Activated naive CD8-positive, alpha-beta T cell treated with anti-CD3 and anti-CD28 coated beads for 36 hours (primary cell): ENCODE measurements at regions not wholly inside any gene's neighbourhood (a gene's known extent, or its start where the extent isn't known, plus 50 kb on each side); places are given as distances from the start of the nearest gene placed in this dataset.

ENCODE experiments used
- DNase-seq: peaks from one replicate; pipeline ENCODE4 v3.0.0; 2021
- H3K27ac Mint-ChIP-seq: one replicate; pipeline ENCODE4 v1.8.0; 2022; ENCODE audit warnings: mild to moderate bottlenecking, moderate library complexity, mixed read lengths
- H3K27me3 Mint-ChIP-seq: one replicate; pipeline ENCODE4 v1.8.0; 2022; ENCODE audit warnings: mild to moderate bottlenecking, mixed read lengths
- H3K36me3 Mint-ChIP-seq: one replicate; pipeline ENCODE4 v1.8.0; 2021; ENCODE audit warnings: mild to moderate bottlenecking, mixed read lengths
- H3K4me1 Mint-ChIP-seq: one replicate; pipeline ENCODE4 v1.8.0; 2021; ENCODE audit warnings: mixed read lengths
- H3K4me3 Mint-ChIP-seq: one replicate; pipeline ENCODE4 v1.8.0; 2022; ENCODE audit warnings: mild to moderate bottlenecking, moderate library complexity, mixed read lengths
- H3K9me3 Mint-ChIP-seq: one replicate; pipeline ENCODE4 v1.8.0; 2022; ENCODE audit warnings: mixed read lengths

DNA sequence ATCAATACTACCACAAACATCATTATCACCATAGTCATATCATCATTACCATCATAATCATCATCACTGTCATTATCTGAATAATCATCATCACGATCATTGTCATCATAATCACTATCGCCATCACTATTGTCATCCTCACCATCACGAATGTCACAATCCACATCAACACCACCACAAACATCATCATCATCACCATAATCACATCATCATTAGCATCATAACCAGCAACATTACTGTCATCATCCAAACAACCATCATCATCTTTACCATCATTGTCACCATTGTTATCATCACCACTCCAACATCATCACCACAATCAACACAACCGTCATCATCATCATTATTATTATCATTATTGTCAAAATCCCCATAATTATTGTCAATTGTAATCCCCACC is 61.2 kb downstream of the MBD3L1 start:
- no peaks in the 10 kb centered on the region for H3K4me1 Mint-ChIP-seq
- H3K27me3 Mint-ChIP-seq: no peaks in the 10 kb centered on the region
- DNase-seq: no peak
- H3K27ac Mint-ChIP-seq: no peak overlapping the region
- H3K4me3 Mint-ChIP-seq: no peak overlapping the region
- no peaks in the 10 kb centered on the region for H3K36me3 Mint-ChIP-seq
- no peaks in the 10 kb centered on the region for H3K9me3 Mint-ChIP-seq

DNA sequence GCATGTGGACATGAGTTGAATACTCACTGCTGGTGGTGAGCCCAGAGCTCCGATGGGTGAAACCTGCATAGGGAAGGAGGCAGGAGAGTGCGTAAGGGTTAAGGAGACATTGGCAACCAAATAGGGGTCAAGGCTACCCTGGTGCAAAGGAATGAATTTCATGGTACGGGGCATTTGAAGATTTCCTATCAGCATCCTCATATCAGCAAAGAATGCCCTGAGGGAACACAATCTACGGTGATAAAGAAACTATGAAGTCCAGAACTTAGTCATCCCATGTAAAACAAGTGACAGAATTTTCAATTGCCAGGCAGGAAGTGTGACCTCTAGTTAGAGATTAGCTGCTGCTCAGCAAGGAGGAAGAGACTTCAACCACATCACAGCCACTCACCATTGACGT is 64.9 kb downstream of the MBD3L1 start:
- Mint-ChIP-seq H3K9me3 (no peaks in the 10 kb centered on the region), H3K36me3 (no peaks in the 10 kb centered on the region), H3K27ac (no peak overlapping the region), H3K27me3 (no peaks in the 10 kb centered on the region), H3K4me3 (no peak overlapping the region), H3K4me1 (no peaks in the 10 kb centered on the region)
- DNase-seq: no peak

DNA sequence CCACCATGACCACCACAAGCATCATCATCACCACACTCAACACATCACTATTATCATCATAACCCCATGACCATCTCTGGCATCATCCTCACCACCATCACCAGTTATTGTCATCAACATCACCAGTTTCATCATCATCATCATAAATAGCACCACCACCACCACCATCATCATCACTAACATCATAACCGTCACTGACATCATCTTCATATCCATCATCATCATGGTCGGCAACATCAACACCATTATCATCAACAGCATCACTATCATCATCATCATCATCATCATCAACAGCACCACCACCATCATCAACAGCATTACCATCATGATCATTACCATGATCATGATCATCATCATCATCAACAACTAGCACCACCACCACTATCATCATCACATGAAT is 67.2 kb downstream of the MBD3L1 start:
- Mint-ChIP-seq H3K36me3 (no peaks in the 10 kb centered on the region), H3K27ac (no peak overlapping the region)

DNA sequence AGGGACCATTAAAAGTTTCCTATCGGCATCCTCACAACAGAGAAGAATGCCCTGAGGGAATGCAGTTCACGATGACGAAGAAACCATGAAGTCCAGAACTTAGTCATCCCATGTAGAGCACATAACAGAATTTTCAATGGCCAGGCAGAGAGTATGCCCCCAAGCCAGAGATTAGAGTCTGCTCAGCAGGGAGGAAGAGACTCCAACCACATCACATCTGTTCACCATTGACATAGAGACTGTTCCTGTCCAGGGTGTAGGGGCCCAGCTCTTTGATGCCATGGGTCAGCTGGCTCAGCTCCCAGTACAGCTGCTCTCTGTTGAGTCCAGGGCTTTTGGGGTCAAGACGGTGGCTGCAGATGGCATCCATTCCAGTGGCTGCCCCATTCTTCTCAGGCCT is 68.2 kb downstream of the MBD3L1 start:
- Mint-ChIP-seq H3K27me3 (no peaks in the 10 kb centered on the region), H3K9me3 (no peaks in the 10 kb centered on the region), H3K27ac (no peak overlapping the region), H3K36me3 (no peaks in the 10 kb centered on the region), H3K4me3 (no peak overlapping the region), H3K4me1 (no peaks in the 10 kb centered on the region)
- no peak for DNase-seq

More for the DNA sequence above, 67.2 kb downstream of the MBD3L1 start:
- H3K27me3 Mint-ChIP-seq: no peaks in the 10 kb centered on the region
- no peak for DNase-seq
- H3K4me1 Mint-ChIP-seq: no peaks in the 10 kb centered on the region
- no peak overlapping the region for H3K4me3 Mint-ChIP-seq
- H3K9me3 Mint-ChIP-seq: no peaks in the 10 kb centered on the region

DNA sequence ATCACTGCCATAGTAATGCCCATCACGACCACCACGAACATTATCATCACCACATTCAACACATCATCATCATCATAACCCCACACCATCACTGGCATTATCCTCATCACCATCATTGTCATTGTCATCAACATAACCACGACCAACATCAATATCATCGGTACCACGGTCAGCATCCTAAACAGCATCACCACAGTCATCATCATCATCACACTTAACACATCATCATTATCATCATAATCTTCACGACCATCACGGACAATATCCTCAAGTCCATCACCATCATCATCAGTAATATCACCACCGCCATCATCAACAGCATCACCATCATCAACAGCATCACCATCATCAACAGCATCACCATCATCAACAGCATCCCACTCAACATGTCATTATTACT is 70.3 kb downstream of the MBD3L1 start:
- Mint-ChIP-seq H3K27me3 (no peaks in the 10 kb centered on the region), H3K36me3 (no peaks in the 10 kb centered on the region)

DNA sequence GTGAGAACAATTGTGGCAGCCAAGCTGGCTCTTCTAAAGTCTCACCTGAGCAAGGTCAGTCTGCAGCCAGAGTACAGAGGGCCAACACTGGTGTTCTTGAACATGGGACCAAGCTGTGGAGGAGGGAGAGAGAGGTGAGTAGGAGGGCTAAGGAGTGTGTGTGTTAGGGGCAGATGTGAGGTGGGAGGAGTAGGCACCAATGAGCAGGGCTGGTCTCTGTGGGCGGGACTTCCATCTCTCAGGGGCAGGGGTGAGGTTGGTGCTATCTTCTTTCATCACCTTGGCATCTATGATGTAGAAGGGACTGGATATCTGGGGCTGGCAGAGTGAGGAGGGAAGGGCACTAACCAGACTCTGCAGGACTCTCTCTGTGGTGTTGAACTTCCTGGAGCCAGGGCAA is 72.4 kb downstream of the MBD3L1 start:
- Mint-ChIP-seq H3K4me3 (no peak overlapping the region), H3K4me1 (no peaks in the 10 kb centered on the region), H3K27ac (no peak overlapping the region), H3K9me3 (no peaks in the 10 kb centered on the region), H3K36me3 (no peaks in the 10 kb centered on the region), H3K27me3 (no peaks in the 10 kb centered on the region)
- DNase-seq: no peak

More for the DNA sequence above, 70.3 kb downstream of the MBD3L1 start:
- no peak for DNase-seq
- no peaks in the 10 kb centered on the region for H3K4me1 Mint-ChIP-seq
- H3K9me3 Mint-ChIP-seq: no peaks in the 10 kb centered on the region
- H3K27ac Mint-ChIP-seq: no peak overlapping the region
- no peak overlapping the region for H3K4me3 Mint-ChIP-seq

DNA sequence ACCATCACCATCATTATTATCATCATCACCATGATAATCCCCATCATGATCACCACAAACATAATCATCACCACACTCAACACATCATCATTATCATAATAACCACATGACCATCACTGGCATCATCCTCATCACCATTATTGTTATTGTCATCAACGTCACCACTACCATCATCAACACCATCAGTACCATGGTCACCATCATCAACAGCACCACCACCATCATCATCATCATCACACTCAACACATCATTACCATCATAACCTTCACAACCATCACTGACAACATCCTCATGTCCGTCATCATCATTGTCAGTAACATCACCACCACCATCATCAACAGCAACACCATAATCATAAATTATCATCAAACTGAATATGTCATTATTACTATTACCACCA is 73.2 kb downstream of the MBD3L1 start:
- Mint-ChIP-seq H3K36me3 (no peaks in the 10 kb centered on the region), H3K9me3 (no peaks in the 10 kb centered on the region), H3K27me3 (no peaks in the 10 kb centered on the region), H3K27ac (no peak overlapping the region), H3K4me1 (no peaks in the 10 kb centered on the region), H3K4me3 (no peak overlapping the region)
- DNase-seq: no peak

DNA sequence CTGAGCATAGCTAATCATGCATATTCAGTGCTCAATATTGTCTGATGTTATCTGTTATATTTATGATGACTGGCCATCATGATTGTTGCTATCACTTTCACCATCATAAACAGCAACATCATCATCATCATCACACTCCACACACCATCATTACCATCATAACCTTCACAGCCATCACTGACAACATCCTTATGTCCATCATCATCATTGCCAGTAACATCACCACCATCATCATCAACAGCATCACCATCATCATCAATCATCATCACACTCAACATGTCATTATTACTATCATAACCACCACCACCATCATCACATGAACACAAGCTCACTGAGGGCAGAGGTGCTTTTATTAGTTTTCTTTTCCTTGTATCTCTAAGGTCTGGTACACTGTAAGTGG is 75.9 kb downstream of the MBD3L1 start:
- Mint-ChIP-seq H3K36me3 (no peaks in the 10 kb centered on the region), H3K27me3 (no peaks in the 10 kb centered on the region), H3K4me3 (no peak overlapping the region), H3K27ac (no peak overlapping the region), H3K4me1 (no peaks in the 10 kb centered on the region), H3K9me3 (no peaks in the 10 kb centered on the region)
- DNase-seq: no peak

DNA sequence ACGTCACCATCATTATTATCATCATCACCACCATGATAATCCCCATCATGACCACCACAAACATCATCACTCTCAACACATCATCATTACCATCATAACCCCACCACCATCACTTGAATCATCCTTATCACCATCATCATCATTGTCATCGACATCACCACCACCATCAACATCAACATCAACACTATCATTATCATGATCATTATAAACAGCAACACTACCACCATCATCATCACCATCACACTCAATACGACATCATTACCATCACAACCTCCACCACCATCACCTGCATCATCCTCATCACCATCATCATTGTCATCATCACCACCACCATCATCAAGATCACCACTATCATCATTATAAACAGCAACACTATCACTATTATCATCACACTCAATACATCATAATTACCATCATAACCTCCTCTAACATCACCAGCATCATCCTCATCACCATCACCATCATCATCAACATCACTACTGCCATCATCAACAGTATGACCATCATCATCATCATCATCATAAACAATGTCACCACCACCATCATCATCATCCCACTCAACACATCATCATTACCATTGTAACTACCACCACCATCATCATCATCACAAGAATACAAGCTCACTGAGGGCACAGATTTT is 78.7 kb downstream of the MBD3L1 start:
- no peaks in the 10 kb centered on the region for H3K4me1 Mint-ChIP-seq
- no peak overlapping the region for H3K4me3 Mint-ChIP-seq
- no peaks in the 10 kb centered on the region for H3K27me3 Mint-ChIP-seq
- H3K36me3 Mint-ChIP-seq: no peaks in the 10 kb centered on the region
- H3K27ac Mint-ChIP-seq: no peak overlapping the region
- no peaks in the 10 kb centered on the region for H3K9me3 Mint-ChIP-seq
- DNase-seq: no peak

DNA sequence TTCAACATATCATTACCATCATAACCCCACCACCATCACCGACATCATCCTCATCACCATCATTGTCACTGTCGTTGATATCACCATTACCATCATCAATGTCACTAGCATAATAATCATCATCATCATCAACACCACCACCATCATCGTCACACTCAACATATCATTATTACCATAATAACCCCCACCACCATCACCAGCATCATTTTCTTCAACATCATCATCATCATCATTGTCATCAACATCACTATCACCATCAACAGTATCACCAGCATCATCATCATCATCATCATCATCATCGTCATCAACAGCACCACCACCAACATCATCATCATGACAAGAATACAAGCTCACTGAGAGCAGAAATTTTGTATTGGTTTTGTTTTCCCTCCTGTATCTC is 83.8 kb downstream of the MBD3L1 start:
- H3K36me3 Mint-ChIP-seq: no peaks in the 10 kb centered on the region
- no peaks in the 10 kb centered on the region for H3K27me3 Mint-ChIP-seq
- no peak overlapping the region for H3K4me3 Mint-ChIP-seq
- H3K27ac Mint-ChIP-seq: no peak overlapping the region
- H3K4me1 Mint-ChIP-seq: no peaks in the 10 kb centered on the region
- DNase-seq: no peak
- H3K9me3 Mint-ChIP-seq: no peaks in the 10 kb centered on the region

DNA sequence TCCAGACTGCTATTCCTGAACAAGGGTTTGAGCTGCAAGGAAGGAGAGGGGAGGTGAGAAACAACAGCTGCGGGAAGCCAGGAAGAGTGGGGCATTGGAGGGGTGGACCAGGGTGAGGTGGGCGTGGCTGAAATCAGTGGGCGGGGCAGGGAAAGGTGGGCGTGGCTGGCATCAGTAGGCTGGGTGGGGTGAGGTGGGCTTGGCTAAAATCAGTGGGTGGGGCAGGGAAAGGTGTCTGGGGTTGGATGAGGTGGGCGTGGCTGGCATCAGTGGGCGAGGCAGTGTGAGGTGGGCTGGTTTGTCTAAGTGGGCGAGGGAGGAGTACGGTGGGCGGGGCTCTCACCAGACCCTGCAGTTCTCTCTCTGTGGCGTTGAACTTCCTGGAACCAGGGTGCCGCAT is 87.6 kb downstream of the MUC16 start:
- Mint-ChIP-seq H3K27ac (no peak overlapping the region), H3K36me3 (peaks cover 2% of the 10 kb centered on the region), H3K27me3 (peaks cover 15% of the 10 kb centered on the region), H3K4me3 (no peak overlapping the region), H3K4me1 (no peaks in the 10 kb centered on the region), H3K9me3 (peaks cover 2% of the 10 kb centered on the region)
- peak; percentile 3 for DNase-seq

DNA sequence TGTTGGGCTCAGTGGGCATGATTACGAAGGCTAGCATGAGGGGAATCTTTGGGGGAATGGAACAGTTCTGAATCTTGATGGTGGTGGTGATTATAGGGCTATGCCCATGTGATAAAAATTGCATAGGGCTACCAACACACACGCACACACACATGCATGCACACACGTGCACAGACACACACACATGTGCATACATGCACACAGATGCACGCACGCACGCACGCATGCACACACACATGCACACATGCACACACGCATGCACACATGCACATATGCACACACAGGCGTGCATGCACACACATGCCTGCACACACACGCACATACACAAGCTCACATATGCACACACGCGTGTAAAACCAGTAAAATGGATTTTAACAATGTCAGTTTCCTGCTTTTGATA is 85.9 kb downstream of the MUC16 start:
- peaks cover 2% of the 10 kb centered on the region for H3K36me3 Mint-ChIP-seq
- H3K9me3 Mint-ChIP-seq: peaks cover 2% of the 10 kb centered on the region
- no peak overlapping the region for H3K27ac Mint-ChIP-seq

DNA sequence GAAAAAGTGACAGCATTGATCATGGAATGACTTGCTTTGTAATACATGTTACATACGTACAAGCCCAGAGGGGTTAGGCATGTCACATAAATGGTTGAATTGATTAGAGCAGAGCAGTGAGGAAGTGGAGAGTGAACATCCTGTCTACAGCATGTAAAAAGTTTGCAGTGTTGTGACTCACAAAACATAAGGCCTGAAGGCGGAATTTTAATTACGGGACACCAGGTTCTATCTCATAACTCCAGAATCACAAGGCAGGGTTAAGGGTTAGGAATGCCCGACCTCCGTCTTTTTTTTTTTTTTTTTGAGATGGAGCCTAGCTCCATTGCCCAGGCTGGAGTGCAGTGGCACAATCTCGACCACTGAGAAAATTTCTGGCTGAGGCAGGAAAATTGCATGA is 83.9 kb downstream of the MUC16 start:
- H3K27me3 Mint-ChIP-seq: peaks cover 28% of the 10 kb centered on the region
- H3K36me3 Mint-ChIP-seq: peaks cover 2% of the 10 kb centered on the region
- H3K27ac Mint-ChIP-seq: no peak overlapping the region
- H3K9me3 Mint-ChIP-seq: peaks cover 2% of the 10 kb centered on the region
- H3K4me1 Mint-ChIP-seq: no peaks in the 10 kb centered on the region
- no peak overlapping the region for H3K4me3 Mint-ChIP-seq
- no peak for DNase-seq

More for the DNA sequence above, 85.9 kb downstream of the MUC16 start:
- Mint-ChIP-seq H3K4me1 (no peaks in the 10 kb centered on the region), H3K27me3 (peaks cover 23% of the 10 kb centered on the region), H3K4me3 (no peak overlapping the region)
- DNase-seq: no peak

DNA sequence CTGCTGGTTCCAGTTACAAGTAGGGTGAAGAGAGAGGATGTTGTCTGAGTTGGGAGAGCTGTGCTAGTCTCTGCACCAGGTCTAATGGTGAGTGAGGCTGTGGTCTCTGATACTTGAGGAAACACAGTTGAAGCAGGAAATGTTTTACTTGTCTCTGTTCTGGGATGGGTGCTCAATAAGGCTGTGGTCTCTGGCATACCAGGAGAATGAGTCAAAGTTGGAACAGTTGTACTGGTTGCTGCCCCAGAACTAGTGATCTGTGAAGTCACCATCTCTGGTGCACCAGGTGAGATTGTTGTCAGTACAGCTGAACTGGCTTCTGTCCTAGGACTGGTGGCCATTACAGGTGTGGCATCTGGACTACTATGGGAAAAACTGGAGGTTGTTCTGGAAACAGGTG is 74.7 kb downstream of the MUC16 start:
- no peak for DNase-seq
- Mint-ChIP-seq H3K27ac (no peak overlapping the region), H3K4me3 (no peak overlapping the region), H3K36me3 (no peaks in the 10 kb centered on the region), H3K27me3 (peaks cover 37% of the 10 kb centered on the region), H3K9me3 (no peaks in the 10 kb centered on the region), H3K4me1 (no peaks in the 10 kb centered on the region)

DNA sequence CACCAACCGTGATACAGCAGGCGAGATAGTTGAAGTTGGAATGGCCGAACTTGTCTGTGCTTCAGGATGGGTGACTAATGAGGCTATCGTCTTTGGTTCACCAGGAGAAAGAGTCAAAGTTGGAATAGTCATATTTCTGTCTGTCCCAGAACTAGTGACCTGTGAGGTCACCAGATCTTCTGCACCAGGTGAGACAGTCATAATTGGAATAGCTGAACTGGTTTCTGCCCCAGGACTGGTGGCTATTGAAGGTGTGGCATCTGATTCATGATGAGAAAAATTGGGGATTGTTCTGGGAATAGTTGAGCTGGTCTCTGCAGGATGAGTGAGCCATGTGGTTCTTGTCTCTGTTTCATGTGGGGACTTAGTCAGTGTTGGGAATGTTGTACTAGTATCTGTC is 71.6 kb downstream of the MUC16 start:
- Mint-ChIP-seq H3K4me1 (no peaks in the 10 kb centered on the region), H3K4me3 (no peak overlapping the region), H3K9me3 (no peaks in the 10 kb centered on the region), H3K36me3 (no peaks in the 10 kb centered on the region), H3K27ac (no peak overlapping the region), H3K27me3 (peaks cover 18% of the 10 kb centered on the region)
- DNase-seq: no peak
